Keratinocyte (primary cell): ENCODE measurements at regions not wholly inside any gene's neighbourhood (a gene's known extent, or its start where the extent isn't known, plus 50 kb on each side); places are given as distances from the start of the nearest gene placed in this dataset.

Source experiments
- CTCF ChIP-seq, 3 experiments: IDR thresholded peaks in 1 of 3; conservative IDR thresholded peaks in 1 of 3; optimal IDR thresholded peaks in 1 of 3; 2 replicates in 2 of 3; 3 replicates in 1 of 3; pipeline versions ENCODE3 to v1.5.1; 2011; ENCODE audit warnings: low read length in 3 of 3, mild to moderate bottlenecking in 3 of 3, moderate library complexity in 2 of 3, control low read depth in 1 of 3, inconsistent platforms in 1 of 3; ENCODE audit not compliant: insufficient read depth in 2 of 3; ENCODE audit errors: extremely low read depth in 1 of 3
- EZH2 ChIP-seq: IDR thresholded peaks from one replicate; pipeline ENCODE4 v1.6.1; 2012; ENCODE audit warnings: inconsistent platforms, mild to moderate bottlenecking, low read length, moderate library complexity

- TF ChIP-seq CTCF (optimal IDR thresholded peaks at IDR 0.05 in 1 of 3, IDR thresholded peaks at IDR 0.05 in 1 of 3, conservative IDR thresholded peaks at IDR 0.05 in 1 of 3; ENCODE audit: extremely low read depth in 1 of 3, insufficient read depth in 2 of 3, low read length in 3 of 3) (no peak), EZH2 (no peak)
Measured at GRCh38 chr2:236739663-236740062, 170.0 kb downstream of the ACKR3 start.
